ENCODE measurements at regions not wholly inside any gene's neighbourhood (a gene's known extent, or its start where the extent isn't known, plus 50 kb on each side); places are given as distances from the start of the nearest gene placed in this dataset.

GRCh38 chr5:158236511-158237335, 377.8 kb upstream of the CLINT1 start:
- H3K9ac ChIP-seq (ENCODE audit: low read length): no peak overlapping the region
- H3K4me3 ChIP-seq (ENCODE audit: low read depth, low read length, poor library complexity, severe bottlenecking): no peak overlapping the region
- no peaks in the 10 kb centered on the region for H3K27me3 ChIP-seq (ENCODE audit: insufficient read depth, low read length)
- H3K4me2 ChIP-seq (ENCODE audit: low read length): no peak overlapping the region
- H3K79me2 ChIP-seq (ENCODE audit: insufficient read depth, low read length): no peaks in the 10 kb centered on the region
- no peaks in the 10 kb centered on the region for H3F3A ChIP-seq (ENCODE audit: insufficient read depth, low read length)
- no peak overlapping the region for H3K27ac ChIP-seq (ENCODE audit: low read depth, low read length, poor library complexity, severe bottlenecking)
- no peaks in the 10 kb centered on the region for H3K36me3 ChIP-seq (ENCODE audit: insufficient read depth, low read length)
- no peak overlapping the region for H2AFZ ChIP-seq (ENCODE audit: low read length)
- peaks cover 23% of the 10 kb centered on the region for H3K4me1 ChIP-seq (ENCODE audit: insufficient read depth, low read length, severe bottlenecking)
- H3K9me3 ChIP-seq (ENCODE audit: low read length): no peaks in the 10 kb centered on the region
- H4K20me1 ChIP-seq (ENCODE audit: insufficient read depth, low read length): no peaks in the 10 kb centered on the region
- no peaks in the 10 kb centered on the region for H3K9me2 ChIP-seq (ENCODE audit: low read depth, low read length)
- TF ChIP-seq EZH2 (IDR thresholded peaks at IDR 0.05; ENCODE audit: borderline replicate concordance, low read length): no peak
- no peak for TF ChIP-seq CTCF (IDR thresholded peaks at IDR 0.05; ENCODE audit: low read length)

- Histone ChIP-seq H3K27me3 (ENCODE audit: insufficient read depth, low read length) (no peaks in the 10 kb centered on the region), H3K79me2 (ENCODE audit: insufficient read depth, low read length) (no peaks in the 10 kb centered on the region), H3K4me1 (ENCODE audit: insufficient read depth, low read length, severe bottlenecking) (peaks cover 23% of the 10 kb centered on the region), H3K4me2 (ENCODE audit: low read length) (peak overlapping the region; percentile 66), H2AFZ (ENCODE audit: low read length) (no peak overlapping the region), H3K36me3 (ENCODE audit: insufficient read depth, low read length) (no peaks in the 10 kb centered on the region), H4K20me1 (ENCODE audit: insufficient read depth, low read length) (no peaks in the 10 kb centered on the region), H3K9me2 (ENCODE audit: low read depth, low read length) (no peaks in the 10 kb centered on the region), H3F3A (ENCODE audit: insufficient read depth, low read length) (no peaks in the 10 kb centered on the region), H3K9ac (ENCODE audit: low read length) (peak overlapping the region; percentile 30; the same call in 1 of the 2 replicates), H3K9me3 (ENCODE audit: low read length) (no peaks in the 10 kb centered on the region), H3K27ac (ENCODE audit: low read depth, low read length, poor library complexity, severe bottlenecking) (peak overlapping the region; percentile 85), H3K4me3 (ENCODE audit: low read depth, low read length, poor library complexity, severe bottlenecking) (no peak overlapping the region)
- TF ChIP-seq EZH2 (IDR thresholded peaks at IDR 0.05; ENCODE audit: borderline replicate concordance, low read length) (no peak), CTCF (IDR thresholded peaks at IDR 0.05; ENCODE audit: low read length) (no peak)
Observed at GRCh38 chr5:158235159-158235547, 376.2 kb upstream of the CLINT1 start.

GRCh38 chr5:158234323-158235158, 375.6 kb upstream of the CLINT1 start:
- Histone ChIP-seq H3F3A (ENCODE audit: insufficient read depth, low read length) (no peaks in the 10 kb centered on the region), H3K79me2 (ENCODE audit: insufficient read depth, low read length) (no peaks in the 10 kb centered on the region), H2AFZ (ENCODE audit: low read length) (no peak overlapping the region), H3K27ac (ENCODE audit: low read depth, low read length, poor library complexity, severe bottlenecking) (peak overlapping the region; percentile 85), H3K36me3 (ENCODE audit: insufficient read depth, low read length) (no peaks in the 10 kb centered on the region), H3K9me2 (ENCODE audit: low read depth, low read length) (no peaks in the 10 kb centered on the region), H3K4me1 (ENCODE audit: insufficient read depth, low read length, severe bottlenecking) (peaks cover 23% of the 10 kb centered on the region), H3K27me3 (ENCODE audit: insufficient read depth, low read length) (no peaks in the 10 kb centered on the region), H4K20me1 (ENCODE audit: insufficient read depth, low read length) (no peaks in the 10 kb centered on the region), H3K9ac (ENCODE audit: low read length) (peak overlapping the region; percentile 30), H3K9me3 (ENCODE audit: low read length) (no peaks in the 10 kb centered on the region), H3K4me2 (ENCODE audit: low read length) (peak overlapping the region; percentile 66), H3K4me3 (ENCODE audit: low read depth, low read length, poor library complexity, severe bottlenecking) (peak overlapping the region; percentile 34)
- TF ChIP-seq EZH2 (IDR thresholded peaks at IDR 0.05; ENCODE audit: borderline replicate concordance, low read length) (no peak), CTCF (IDR thresholded peaks at IDR 0.05; ENCODE audit: low read length) (no peak)
